ENCODE measurements at regions not wholly inside any gene's neighbourhood (a gene's known extent, or its start where the extent isn't known, plus 50 kb on each side); places are given as distances from the start of the nearest gene placed in this dataset.

GRCh38 chr12:18969512-18969911 lies 160.0 kb upstream of the PLEKHA5 start:
- H3K27ac ChIP-seq, result no peak overlapping the region
- no peak for TF ChIP-seq CTCF (conservative IDR thresholded peaks at IDR 0.05)
- TF ChIP-seq ZFX (IDR thresholded peaks at IDR 0.05), result no peak

- TF ChIP-seq ZFX (IDR thresholded peaks at IDR 0.05), result no peak
- TF ChIP-seq CTCF (conservative IDR thresholded peaks at IDR 0.05), result no peak
These were observed 158.9 kb upstream of the PLEKHA5 start for GRCh38 chr12:18970603-18971002.

GRCh38 chr12:18971932-18972331 lies 157.6 kb upstream of the PLEKHA5 start:
- H3K27ac ChIP-seq, result no peak overlapping the region
- no peak for TF ChIP-seq ZFX (IDR thresholded peaks at IDR 0.05)

More at GRCh38 chr12:18970603-18971002, 158.9 kb upstream of the PLEKHA5 start:
- H3K27ac ChIP-seq, result no peak overlapping the region

- H3K27ac ChIP-seq, result no peak overlapping the region
- TF ChIP-seq ZFX (IDR thresholded peaks at IDR 0.05) (no peak), CTCF (conservative IDR thresholded peaks at IDR 0.05) (no peak)
These were observed 153.6 kb upstream of the PLEKHA5 start for GRCh38 chr12:18975933-18976332.

- no peak overlapping the region for H3K27ac ChIP-seq
- TF ChIP-seq ZFX (IDR thresholded peaks at IDR 0.05) (no peak), CTCF (conservative IDR thresholded peaks at IDR 0.05) (no peak)
These were observed 150.0 kb upstream of the PLEKHA5 start for GRCh38 chr12:18979401-18980126.

GRCh38 chr12:18981732-18982131 lies 147.8 kb upstream of the PLEKHA5 start:
- no peak overlapping the region for H3K27ac ChIP-seq
- TF ChIP-seq ZFX (IDR thresholded peaks at IDR 0.05) (no peak), CTCF (conservative IDR thresholded peaks at IDR 0.05) (no peak)

- TF ChIP-seq CTCF (conservative IDR thresholded peaks at IDR 0.05) (no peak), ZFX (IDR thresholded peaks at IDR 0.05) (no peak)
- no peak overlapping the region for H3K27ac ChIP-seq
These were observed 147.1 kb upstream of the PLEKHA5 start for GRCh38 chr12:18982226-18982949.

Measured in C4-2B (cell line).